ENCODE measurements at regions not wholly inside any gene's neighbourhood (a gene's known extent, or its start where the extent isn't known, plus 50 kb on each side); places are given as distances from the start of the nearest gene placed in this dataset.
A peak's percentile ranks its signal among the peaks of the same experiment; 100 is the strongest.
"Not testable (repeated sequence)": the region's sequence is repeated elsewhere in the genome, so short reads cannot be mapped to it uniquely, and the experiment has no call there.

GRCh38 chr2:7094231-7094741, 177.1 kb downstream of the RNF144A start:
- DNase-seq = no peak

GRCh38 chr2:7096726-7097352, 179.6 kb downstream of the RNF144A start:
- no peak for DNase-seq

- peak; percentile 68 for DNase-seq
Observed at GRCh38 chr2:7097353-7097895, 180.2 kb downstream of the RNF144A start.

GRCh38 chr2:7098816-7099215, 181.6 kb downstream of the RNF144A start:
- no peak for DNase-seq

GRCh38 chr2:7099687-7100086, 182.5 kb downstream of the RNF144A start:
- not testable (repeated sequence) for DNase-seq

- DNase-seq = no peak
Observed at GRCh38 chr2:7102826-7103225, 185.6 kb downstream of the RNF144A start.

GRCh38 chr2:7108792-7109532, 191.8 kb downstream of the RNF144A start:
- DNase-seq = no peak

GRCh38 chr2:7109533-7109885, 192.3 kb downstream of the RNF144A start:
- no peak for DNase-seq

- no peak for DNase-seq
Observed at GRCh38 chr2:7111626-7112025, 194.4 kb downstream of the RNF144A start.

GRCh38 chr2:7115364-7115763, 198.2 kb downstream of the RNF144A start:
- no peak for DNase-seq

- DNase-seq = no peak
Observed at GRCh38 chr2:7115906-7116305, 198.7 kb downstream of the RNF144A start.

- DNase-seq = no peak
Observed at GRCh38 chr2:7116511-7116910, 199.3 kb downstream of the RNF144A start.

GRCh38 chr2:7117076-7117475, 199.9 kb downstream of the RNF144A start:
- no peak for DNase-seq

- no peak for DNase-seq
Observed at GRCh38 chr2:7118606-7119131, 201.5 kb downstream of the RNF144A start.

GRCh38 chr2:7119132-7119835, 202.1 kb downstream of the RNF144A start:
- no peak for DNase-seq

GRCh38 chr2:7121851-7122250, 204.6 kb downstream of the RNF144A start:
- DNase-seq = no peak

- DNase-seq = no peak
Observed at GRCh38 chr2:7127156-7127555, 209.9 kb downstream of the RNF144A start.

GRCh38 chr2:7127687-7128086, 210.5 kb downstream of the RNF144A start:
- DNase-seq = no peak

- no peak for DNase-seq
Observed at GRCh38 chr2:7131261-7131660, 214.0 kb downstream of the RNF144A start.

GRCh38 chr2:7132753-7133152, 215.5 kb downstream of the RNF144A start:
- DNase-seq = no peak

GRCh38 chr2:7133521-7133920, 216.3 kb downstream of the RNF144A start:
- DNase-seq = no peak

GRCh38 chr2:7140306-7140705, 223.1 kb downstream of the RNF144A start:
- no peak for DNase-seq

- no peak for DNase-seq
Observed at GRCh38 chr2:7145707-7146106, 228.5 kb downstream of the RNF144A start.
